Inflammatory macrophage (primary cell): ENCODE measurements at regions not wholly inside any gene's neighbourhood (a gene's known extent, or its start where the extent isn't known, plus 50 kb on each side); places are given as distances from the start of the nearest gene placed in this dataset.

ENCODE experiments used
- DNase-seq, 2 donors: peaks; one replicate each; pipeline ENCODE4 v3.0.0-alpha.2; 2020 to 2022

GRCh38 chr12:119931402-119931801 lies 54.3 kb upstream of the CIT start:
- no peak for DNase-seq

GRCh38 chr12:119932921-119933320 lies 55.8 kb upstream of the CIT start:
- no peak for DNase-seq

GRCh38 chr12:119934780-119935179 lies 54.3 kb upstream of the BICDL1 start:
- peak; percentile 68 to 69 for DNase-seq

- no peak for DNase-seq
Measured at GRCh38 chr12:119936705-119937311, 52.2 kb upstream of the BICDL1 start.

GRCh38 chr12:119938049-119938667 lies 50.9 kb upstream of the BICDL1 start:
- DNase-seq = peak; percentile 70
